HS-27A (cell line): ENCODE measurements at regions not wholly inside any gene's neighbourhood (a gene's known extent, or its start where the extent isn't known, plus 50 kb on each side); places are given as distances from the start of the nearest gene placed in this dataset.
"Not testable (repeated sequence)": the region's sequence is repeated elsewhere in the genome, so short reads cannot be mapped to it uniquely, and the experiment has no call there.

Source experiments
- DNase-seq: peaks from one replicate; pipeline ENCODE4 v3.0.0-alpha.2; 2012; ENCODE audit warnings: low read depth, missing footprints

GRCh38 chr1:211206981-211207380 is 52.2 kb upstream of the RCOR3 start:
- no peak for DNase-seq

GRCh38 chr1:211200311-211200710 is 58.9 kb upstream of the RCOR3 start:
- DNase-seq, result no peak

- DNase-seq, result no peak
Observed at GRCh38 chr1:211198880-211199279, 60.3 kb upstream of the RCOR3 start.

GRCh38 chr1:211198111-211198510 is 61.1 kb upstream of the RCOR3 start:
- DNase-seq, result peak; percentile 4

GRCh38 chr1:211196880-211197279 is 62.3 kb upstream of the RCOR3 start:
- no peak for DNase-seq

GRCh38 chr1:211194826-211195225 is 60.9 kb upstream of the KCNH1 start:
- DNase-seq, result no peak

- DNase-seq, result no peak
Observed at GRCh38 chr1:211192227-211192626, 58.3 kb upstream of the KCNH1 start.

GRCh38 chr1:211188721-211189120 is 54.8 kb upstream of the KCNH1 start:
- not testable (repeated sequence) for DNase-seq

- no peak for DNase-seq
Observed at GRCh38 chr1:211183747-211184313, 49.9 kb upstream of the KCNH1 start.
